CD8-positive, alpha-beta memory T cell (primary cell): ENCODE measurements at regions not wholly inside any gene's neighbourhood (a gene's known extent, or its start where the extent isn't known, plus 50 kb on each side); places are given as distances from the start of the nearest gene placed in this dataset.
"Not testable (repeated sequence)": the region's sequence is repeated elsewhere in the genome, so short reads cannot be mapped to it uniquely, and the experiment has no call there.

Experiments used
- CTCF ChIA-PET: fragments of 350-600 bp; sonication (Branson Sonifier 250); formaldehyde crosslinking; loops from one replicate; lab custom pipeline; 2021; ENCODE audit warnings: antibody characterized with exemption; lab: Charles Lee
- POLR2A ChIA-PET: fragments of 350-600 bp; sonication (Branson Sonifier 250); formaldehyde crosslinking; loops from one replicate; lab custom pipeline; 2021; ENCODE audit warnings: antibody characterized with exemption; lab: Charles Lee
- DNase-seq, 5 donors: peaks; one replicate each; pipeline versions ENCODE4 v3.0.0 to v3.0.0-alpha.2; 2020 to 2022; ENCODE audit warnings: mixed read lengths in 1 of 5
- H3K27ac ChIP-seq: one replicate; pipeline ENCODE4 v1.7.0; 2013; ENCODE audit warnings: low read depth, mild to moderate bottlenecking, low read length, moderate library complexity
- H3K27me3 ChIP-seq: 2 replicates; pipeline ENCODE4 v1.7.0; 2013; ENCODE audit warnings: low read length, mild to moderate bottlenecking; ENCODE audit not compliant: insufficient read depth, poor library complexity, severe bottlenecking
- H3K36me3 ChIP-seq: 2 replicates; pipeline ENCODE4 v1.7.0; 2013; ENCODE audit warnings: mild to moderate bottlenecking, low read length, moderate library complexity; ENCODE audit not compliant: insufficient read depth
- H3K4me1 ChIP-seq: 2 replicates; pipeline ENCODE4 v1.7.0; 2013; ENCODE audit warnings: mild to moderate bottlenecking, low read length, moderate library complexity; ENCODE audit not compliant: insufficient read depth
- H3K4me3 ChIP-seq: 2 replicates; pipeline ENCODE4 v1.7.0; 2013; ENCODE audit warnings: mild to moderate bottlenecking, low read length
- H3K9me3 ChIP-seq: 2 replicates; pipeline ENCODE4 v1.7.0; 2013; ENCODE audit warnings: mild to moderate bottlenecking, low read length
- H3K27ac Mint-ChIP-seq, 8 donors: one replicate each; pipeline ENCODE4 v1.8.0; 2020 to 2021; ENCODE audit warnings: mixed read lengths in 8 of 8, mild to moderate bottlenecking in 6 of 8, inconsistent platforms in 3 of 8, moderate library complexity in 3 of 8
- H3K27me3 Mint-ChIP-seq, 2 donors: one replicate each; pipeline ENCODE4 v1.8.0; 2020 to 2021; ENCODE audit warnings: mixed read lengths in 2 of 2, mild to moderate bottlenecking in 1 of 2, moderate library complexity in 1 of 2
- H3K36me3 Mint-ChIP-seq, 3 donors: one replicate each; pipeline ENCODE4 v1.8.0; 2020 to 2021; ENCODE audit warnings: mixed read lengths in 3 of 3, inconsistent platforms in 1 of 3, mild to moderate bottlenecking in 1 of 3
- H3K4me1 Mint-ChIP-seq, 3 donors: one replicate each; pipeline ENCODE4 v1.8.0; 2020 to 2021; ENCODE audit warnings: mixed read lengths in 3 of 3, inconsistent platforms in 1 of 3, mild to moderate bottlenecking in 1 of 3
- H3K4me3 Mint-ChIP-seq, 7 donors: one replicate each; pipeline ENCODE4 v1.8.0; 2020 to 2021; ENCODE audit warnings: mixed read lengths in 7 of 7, mild to moderate bottlenecking in 6 of 7, moderate library complexity in 4 of 7, inconsistent platforms in 2 of 7
- H3K9me3 Mint-ChIP-seq, 5 donors: one replicate each; pipeline ENCODE4 v1.8.0; 2020 to 2022; ENCODE audit warnings: mixed read lengths in 5 of 5, mild to moderate bottlenecking in 3 of 5, moderate library complexity in 2 of 5, inconsistent platforms in 1 of 5

DNA sequence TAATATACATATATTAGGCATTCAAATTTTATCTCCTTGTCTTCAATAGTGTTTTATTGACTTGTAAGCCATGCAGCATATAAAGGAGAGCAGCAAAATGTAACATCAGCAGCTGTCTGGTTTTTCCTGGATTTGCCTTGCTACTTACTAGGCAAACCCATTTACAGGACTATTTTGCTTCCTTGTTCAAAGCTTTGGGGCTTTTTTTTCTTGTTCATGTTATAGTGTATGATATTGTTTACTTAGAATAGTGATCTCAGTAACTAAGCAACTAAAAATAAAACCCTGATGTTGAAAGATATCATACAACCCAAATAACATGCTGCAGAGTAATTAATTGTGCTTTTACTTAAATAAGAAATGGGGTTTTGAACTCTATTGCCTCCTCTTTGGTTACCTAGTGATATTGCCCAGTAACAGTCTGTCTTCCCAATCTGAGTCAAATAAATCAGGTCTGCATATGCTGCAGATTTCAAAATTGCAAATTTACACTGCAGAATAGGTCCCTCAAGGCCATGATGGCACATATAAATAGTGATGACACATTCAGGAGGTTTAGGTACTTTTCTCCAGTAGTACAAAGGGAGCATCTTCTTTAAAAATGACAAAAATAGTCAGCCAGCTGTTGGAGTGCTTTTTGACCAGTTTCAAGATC is 578.1 kb upstream of the NECTIN3 start:
- Mint-ChIP-seq H3K9me3 (peaks cover 0 to 10% (median 0%) of the 10 kb centered on the region in 5 donors), H3K27me3 (peaks cover 2 to 12% of the 10 kb centered on the region in 2 donors), H3K4me3 (no peak overlapping the region), H3K36me3 (no peaks in the 10 kb centered on the region), H3K4me1 (no peaks in the 10 kb centered on the region), H3K27ac (no peak overlapping the region)
- Histone ChIP-seq H3K4me3 (no peak overlapping the region), H3K9me3 (no peaks in the 10 kb centered on the region), H3K27me3 (no peaks in the 10 kb centered on the region), H3K27ac (no peak overlapping the region), H3K4me1 (no peaks in the 10 kb centered on the region), H3K36me3 (no peaks in the 10 kb centered on the region)
- POLR2A ChIA-PET, result no interaction called here
- CTCF ChIA-PET, result no interaction called here
- no peak for DNase-seq

DNA sequence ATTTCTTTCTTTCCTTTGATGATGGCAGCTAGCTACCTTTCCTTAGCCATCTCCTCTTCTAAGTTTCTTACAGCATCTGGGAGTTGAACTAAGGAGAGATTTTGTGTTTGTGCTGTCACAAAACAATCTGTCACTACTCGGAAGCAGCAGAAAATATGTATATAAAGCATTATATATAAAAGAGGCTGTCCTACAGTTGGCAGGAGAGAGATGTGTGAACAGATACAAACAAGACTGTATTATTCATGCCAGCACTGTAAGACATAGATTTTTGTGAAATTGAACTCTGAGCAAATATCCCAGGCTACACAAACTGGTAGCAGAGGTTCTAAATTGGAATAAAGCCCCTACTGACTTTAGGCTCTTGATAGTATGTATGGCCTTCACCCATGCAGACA is 577.5 kb upstream of the NECTIN3 start:
- no peak for DNase-seq

GRCh38 chr3:110494728-110495127 is 576.9 kb upstream of the NECTIN3 start:
- ChIA-PET POLR2A (no interaction called here), CTCF (no interaction called here)
- Mint-ChIP-seq H3K36me3 (no peaks in the 10 kb centered on the region), H3K4me3 (no peak overlapping the region), H3K27ac (no peak overlapping the region), H3K27me3 (peaks cover 2 to 11% of the 10 kb centered on the region in 2 donors), H3K9me3 (peaks cover 0 to 1% (median 0%) of the 10 kb centered on the region in 5 donors), H3K4me1 (no peaks in the 10 kb centered on the region)
- H3K4me3 ChIP-seq, result no peak overlapping the region
- DNase-seq, result no peak
- no peak overlapping the region for H3K27ac ChIP-seq
- no peaks in the 10 kb centered on the region for H3K36me3 ChIP-seq
- H3K9me3 ChIP-seq, result no peaks in the 10 kb centered on the region
- no peaks in the 10 kb centered on the region for H3K27me3 ChIP-seq
- no peaks in the 10 kb centered on the region for H3K4me1 ChIP-seq

More for the DNA sequence above, 577.5 kb upstream of the NECTIN3 start:
- H3K36me3 Mint-ChIP-seq, result no peaks in the 10 kb centered on the region
- no peaks in the 10 kb centered on the region for H3K4me1 Mint-ChIP-seq
- no peaks in the 10 kb centered on the region for H3K4me1 ChIP-seq
- no peak overlapping the region for H3K27ac ChIP-seq
- peaks cover 2 to 12% of the 10 kb centered on the region in 2 donors for H3K27me3 Mint-ChIP-seq
- H3K27me3 ChIP-seq, result no peaks in the 10 kb centered on the region
- no peaks in the 10 kb centered on the region for H3K36me3 ChIP-seq
- POLR2A ChIA-PET, result no interaction called here
- peaks cover 0 to 7% (median 0%) of the 10 kb centered on the region in 5 donors for H3K9me3 Mint-ChIP-seq
- no peak overlapping the region for H3K4me3 ChIP-seq
- CTCF ChIA-PET, result no interaction called here
- no peak overlapping the region for H3K4me3 Mint-ChIP-seq
- H3K27ac Mint-ChIP-seq, result no peak overlapping the region
- H3K9me3 ChIP-seq, result no peaks in the 10 kb centered on the region

DNA sequence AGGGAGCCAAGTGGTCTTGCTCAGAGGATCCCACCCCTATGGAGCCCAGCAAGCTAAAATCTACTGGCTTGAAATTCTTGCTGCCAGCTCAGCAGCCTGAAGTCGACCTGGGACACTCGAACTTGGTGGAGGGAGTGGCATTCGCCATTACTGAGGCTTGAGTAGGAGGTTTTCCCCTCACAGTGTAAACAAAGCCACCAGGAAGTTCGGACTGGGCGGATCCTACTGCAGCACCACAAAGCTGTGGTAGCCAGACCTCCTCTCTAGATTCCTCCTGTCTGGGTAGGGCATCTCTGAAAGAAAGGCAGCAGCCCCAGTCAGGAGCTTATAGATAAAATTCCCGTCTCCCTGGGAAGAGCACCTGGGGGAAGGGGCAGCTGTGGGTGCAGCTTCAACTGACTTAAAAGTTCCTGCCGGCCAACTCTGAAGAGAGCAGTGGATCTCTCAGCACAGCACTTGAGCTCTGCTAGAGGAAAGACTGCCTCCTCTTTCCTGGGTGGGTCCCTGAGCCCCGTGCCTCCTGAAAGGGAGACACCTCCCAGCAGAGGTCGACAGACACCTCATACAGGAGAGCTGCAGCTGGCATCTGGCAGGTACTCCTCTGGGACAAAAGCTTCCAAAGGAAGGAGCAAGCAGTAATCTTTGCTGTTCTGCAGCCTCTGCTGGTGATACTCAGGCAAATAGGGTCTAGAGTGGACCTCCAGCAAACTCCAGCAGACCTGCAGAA is 576.3 kb upstream of the NECTIN3 start:
- ChIA-PET POLR2A (no interaction called here), CTCF (no interaction called here)
- H3K4me3 Mint-ChIP-seq, result no peak overlapping the region
- Histone ChIP-seq H3K4me3 (no peak overlapping the region), H3K9me3 (no peaks in the 10 kb centered on the region), H3K27me3 (no peaks in the 10 kb centered on the region), H3K27ac (no peak overlapping the region), H3K36me3 (no peaks in the 10 kb centered on the region), H3K4me1 (no peaks in the 10 kb centered on the region)
- no peaks in the 10 kb centered on the region for H3K4me1 Mint-ChIP-seq
- H3K27me3 Mint-ChIP-seq, result peaks cover 2 to 5% of the 10 kb centered on the region in 2 donors
- H3K9me3 Mint-ChIP-seq, result no peaks in the 10 kb centered on the region
- no peak overlapping the region for H3K27ac Mint-ChIP-seq
- H3K36me3 Mint-ChIP-seq, result no peaks in the 10 kb centered on the region
- no peak for DNase-seq

- ChIA-PET POLR2A (no interaction called here), CTCF (no interaction called here)
- no peaks in the 10 kb centered on the region for H3K36me3 ChIP-seq
- H3K4me3 Mint-ChIP-seq, result no peak overlapping the region
- no peak overlapping the region for H3K27ac ChIP-seq
- H3K27me3 Mint-ChIP-seq, result peaks cover 0 to 2% of the 10 kb centered on the region in 2 donors
- no peaks in the 10 kb centered on the region for H3K4me1 ChIP-seq
- no peaks in the 10 kb centered on the region for H3K27me3 ChIP-seq
- no peaks in the 10 kb centered on the region for H3K36me3 Mint-ChIP-seq
- no peak overlapping the region for H3K27ac Mint-ChIP-seq
- no peak overlapping the region for H3K4me3 ChIP-seq
- H3K9me3 ChIP-seq, result no peaks in the 10 kb centered on the region
- DNase-seq, result no peak
- peaks cover 0 to 5% (median 0%) of the 10 kb centered on the region in 5 donors for H3K9me3 Mint-ChIP-seq
- no peaks in the 10 kb centered on the region for H3K4me1 Mint-ChIP-seq
These were observed 567.2 kb upstream of the NECTIN3 start for GRCh38 chr3:110504401-110504800.

DNA sequence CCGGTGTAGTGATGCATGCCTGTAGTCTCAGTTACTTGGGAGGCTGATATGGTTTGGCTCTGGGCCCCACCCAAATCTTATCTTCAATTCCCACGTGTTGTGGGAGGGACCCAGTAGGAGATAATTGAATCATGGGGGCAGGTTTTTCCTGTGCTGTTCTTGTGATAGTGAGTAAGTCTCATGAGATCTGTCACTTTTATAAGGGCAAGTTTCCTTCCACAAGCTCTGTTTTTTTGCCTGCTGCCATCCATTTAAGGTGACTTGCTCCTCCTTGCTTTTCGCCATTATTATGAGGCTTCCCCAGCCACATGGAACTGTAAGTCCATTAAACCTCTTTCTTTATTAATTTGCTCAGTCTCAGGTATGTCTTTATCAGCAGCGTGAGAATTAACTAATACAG is 566.7 kb upstream of the NECTIN3 start:
- no peaks in the 10 kb centered on the region for H3K4me1 Mint-ChIP-seq
- CTCF ChIA-PET, result no interaction called here
- Histone ChIP-seq H3K9me3 (no peaks in the 10 kb centered on the region), H3K4me1 (no peaks in the 10 kb centered on the region), H3K36me3 (no peaks in the 10 kb centered on the region), H3K27me3 (no peaks in the 10 kb centered on the region), H3K27ac (peak overlapping the region; percentile 16), H3K4me3 (no peak overlapping the region)
- H3K27me3 Mint-ChIP-seq, result peaks cover 0 to 2% of the 10 kb centered on the region in 2 donors
- H3K36me3 Mint-ChIP-seq, result no peaks in the 10 kb centered on the region
- peaks cover 0 to 5% (median 0%) of the 10 kb centered on the region in 5 donors for H3K9me3 Mint-ChIP-seq
- POLR2A ChIA-PET, result no interaction called here
- no peak overlapping the region for H3K4me3 Mint-ChIP-seq
- no peak for DNase-seq
- H3K27ac Mint-ChIP-seq, result no peak overlapping the region

DNA sequence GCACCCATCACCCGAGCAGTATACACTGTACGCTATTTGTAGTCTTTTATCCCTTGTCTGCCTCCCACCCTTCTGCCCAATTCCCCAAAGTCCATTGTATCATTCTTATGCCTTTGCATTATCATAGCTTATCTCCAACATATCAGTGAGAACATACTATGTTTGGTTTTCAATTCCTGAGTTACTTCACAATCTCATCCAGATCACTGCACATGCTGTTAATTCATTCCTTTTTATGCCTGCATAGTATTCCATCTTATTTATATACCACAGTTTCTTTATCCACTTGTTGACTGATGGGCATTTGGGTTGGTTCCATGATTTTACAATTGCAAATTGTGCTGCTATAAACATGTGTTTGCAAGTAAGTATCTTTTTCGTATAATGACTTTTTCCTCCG is 564.7 kb upstream of the NECTIN3 start:
- CTCF ChIA-PET, result no interaction called here
- Histone ChIP-seq H3K27me3 (no peaks in the 10 kb centered on the region), H3K4me1 (no peaks in the 10 kb centered on the region), H3K9me3 (no peaks in the 10 kb centered on the region), H3K4me3 (no peak overlapping the region), H3K27ac (no peak overlapping the region), H3K36me3 (no peaks in the 10 kb centered on the region)
- POLR2A ChIA-PET, result no interaction called here
- Mint-ChIP-seq H3K9me3 (peaks cover 0 to 10% (median 0%) of the 10 kb centered on the region in 5 donors), H3K4me1 (no peaks in the 10 kb centered on the region), H3K36me3 (no peaks in the 10 kb centered on the region), H3K27ac (no peak overlapping the region), H3K27me3 (peaks cover 2 to 5% of the 10 kb centered on the region in 2 donors), H3K4me3 (no peak overlapping the region)
- no peak for DNase-seq

GRCh38 chr3:110507570-110507969 is 564.0 kb upstream of the NECTIN3 start:
- DNase-seq, H3K36me3 ChIP-seq, H3K4me3 ChIP-seq, H3K4me1 ChIP-seq, POLR2A ChIA-PET, H3K4me3 Mint-ChIP-seq, H3K9me3 ChIP-seq, CTCF ChIA-PET, H3K27ac ChIP-seq, H3K27ac Mint-ChIP-seq, H3K4me1 Mint-ChIP-seq, H3K27me3 ChIP-seq, H3K36me3 Mint-ChIP-seq, H3K27me3 Mint-ChIP-seq: not testable (repeated sequence)
- H3K9me3 Mint-ChIP-seq, result peaks cover 0 to 10% (median 0%) of the 10 kb centered on the region in 5 donors
